ENCODE measurements at regions not wholly inside any gene's neighbourhood (a gene's known extent, or its start where the extent isn't known, plus 50 kb on each side); places are given as distances from the start of the nearest gene placed in this dataset.

DNA sequence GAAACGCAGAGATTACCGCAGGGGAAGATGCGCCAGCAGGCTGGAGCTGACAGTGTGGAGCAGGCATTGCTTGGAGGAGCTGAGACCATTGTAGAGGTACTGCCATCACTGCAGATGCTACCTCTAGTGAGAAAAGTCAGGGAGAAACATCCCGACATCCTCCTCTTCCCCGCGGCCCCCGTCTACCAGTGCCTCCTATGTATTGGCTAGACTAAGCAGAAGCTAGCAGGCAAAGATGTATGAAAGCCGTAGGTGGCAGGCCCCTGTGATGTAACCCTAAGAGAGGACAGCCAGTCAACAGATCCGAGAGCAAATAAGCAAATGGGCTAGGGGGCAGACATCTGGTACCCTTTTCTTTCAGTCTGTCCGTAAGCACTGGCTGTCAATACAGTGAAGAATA is 115.5 kb upstream of the ACTBL2 start:
- intact Hi-C loops (cut with micrococcal nuclease; ENCODE audit: unreplicated experiment) = no loop called here
- H3K4me3 ChIP-seq (ENCODE audit: low read depth in 2 of 2, low read length in 2 of 2) = no peak overlapping the region
- no peaks in the 10 kb centered on the region for H3K9me3 ChIP-seq (ENCODE audit: control insufficient read depth, insufficient read depth, low read depth, low read length)
- no peak for DNase-seq (ENCODE audit: low read depth, low spot score)
- H3K27ac ChIP-seq (ENCODE audit: low read length) = no peak overlapping the region
- in situ Hi-C loops (cut with HindIII; ENCODE audit: low pct_unique_long_range_greater_than_20kb, low sequenced_read_pairs) = no loop called here
- CTCF ChIA-PET = no interaction called here
- H3K4me1 ChIP-seq (ENCODE audit: control insufficient read depth, insufficient read depth, low read length) = peaks cover 2% of the 10 kb centered on the region; the same call in 1 of the 2 replicates
- no TSS peak for BruUV-seq (replicated peaks)
- no peak for ATAC-seq
- TF ChIP-seq TCF7L2 (IDR thresholded peaks at IDR 0.05; ENCODE audit: low read depth, low read length) (no peak), POLR2AphosphoS5 (IDR thresholded peaks at IDR 0.05; ENCODE audit: low read depth, low read length) (no peak), SIN3A (IDR thresholded peaks at IDR 0.05; ENCODE audit: borderline replicate concordance, insufficient read depth, low read depth, low read length) (no peak)
- TF ChIP-seq, protein P1, sequence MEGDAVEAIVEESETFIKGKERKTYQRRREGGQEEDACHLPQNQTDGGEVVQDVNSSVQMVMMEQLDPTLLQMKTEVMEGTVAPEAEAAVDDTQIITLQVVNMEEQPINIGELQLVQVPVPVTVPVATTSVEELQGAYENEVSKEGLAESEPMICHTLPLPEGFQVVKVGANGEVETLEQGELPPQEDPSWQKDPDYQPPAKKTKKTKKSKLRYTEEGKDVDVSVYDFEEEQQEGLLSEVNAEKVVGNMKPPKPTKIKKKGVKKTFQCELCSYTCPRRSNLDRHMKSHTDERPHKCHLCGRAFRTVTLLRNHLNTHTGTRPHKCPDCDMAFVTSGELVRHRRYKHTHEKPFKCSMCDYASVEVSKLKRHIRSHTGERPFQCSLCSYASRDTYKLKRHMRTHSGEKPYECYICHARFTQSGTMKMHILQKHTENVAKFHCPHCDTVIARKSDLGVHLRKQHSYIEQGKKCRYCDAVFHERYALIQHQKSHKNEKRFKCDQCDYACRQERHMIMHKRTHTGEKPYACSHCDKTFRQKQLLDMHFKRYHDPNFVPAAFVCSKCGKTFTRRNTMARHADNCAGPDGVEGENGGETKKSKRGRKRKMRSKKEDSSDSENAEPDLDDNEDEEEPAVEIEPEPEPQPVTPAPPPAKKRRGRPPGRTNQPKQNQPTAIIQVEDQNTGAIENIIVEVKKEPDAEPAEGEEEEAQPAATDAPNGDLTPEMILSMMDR (IDR thresholded peaks at IDR 0.05) = no peak
- TF ChIP-seq, protein P2, sequence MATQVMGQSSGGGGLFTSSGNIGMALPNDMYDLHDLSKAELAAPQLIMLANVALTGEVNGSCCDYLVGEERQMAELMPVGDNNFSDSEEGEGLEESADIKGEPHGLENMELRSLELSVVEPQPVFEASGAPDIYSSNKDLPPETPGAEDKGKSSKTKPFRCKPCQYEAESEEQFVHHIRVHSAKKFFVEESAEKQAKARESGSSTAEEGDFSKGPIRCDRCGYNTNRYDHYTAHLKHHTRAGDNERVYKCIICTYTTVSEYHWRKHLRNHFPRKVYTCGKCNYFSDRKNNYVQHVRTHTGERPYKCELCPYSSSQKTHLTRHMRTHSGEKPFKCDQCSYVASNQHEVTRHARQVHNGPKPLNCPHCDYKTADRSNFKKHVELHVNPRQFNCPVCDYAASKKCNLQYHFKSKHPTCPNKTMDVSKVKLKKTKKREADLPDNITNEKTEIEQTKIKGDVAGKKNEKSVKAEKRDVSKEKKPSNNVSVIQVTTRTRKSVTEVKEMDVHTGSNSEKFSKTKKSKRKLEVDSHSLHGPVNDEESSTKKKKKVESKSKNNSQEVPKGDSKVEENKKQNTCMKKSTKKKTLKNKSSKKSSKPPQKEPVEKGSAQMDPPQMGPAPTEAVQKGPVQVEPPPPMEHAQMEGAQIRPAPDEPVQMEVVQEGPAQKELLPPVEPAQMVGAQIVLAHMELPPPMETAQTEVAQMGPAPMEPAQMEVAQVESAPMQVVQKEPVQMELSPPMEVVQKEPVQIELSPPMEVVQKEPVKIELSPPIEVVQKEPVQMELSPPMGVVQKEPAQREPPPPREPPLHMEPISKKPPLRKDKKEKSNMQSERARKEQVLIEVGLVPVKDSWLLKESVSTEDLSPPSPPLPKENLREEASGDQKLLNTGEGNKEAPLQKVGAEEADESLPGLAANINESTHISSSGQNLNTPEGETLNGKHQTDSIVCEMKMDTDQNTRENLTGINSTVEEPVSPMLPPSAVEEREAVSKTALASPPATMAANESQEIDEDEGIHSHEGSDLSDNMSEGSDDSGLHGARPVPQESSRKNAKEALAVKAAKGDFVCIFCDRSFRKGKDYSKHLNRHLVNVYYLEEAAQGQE (IDR thresholded peaks at IDR 0.05; ENCODE audit: insufficient read depth in 1 of 2, low read depth in 2 of 2, low read length in 1 of 2) = no peak
- POLR2A ChIA-PET = no interaction called here
- H3K36me3 ChIP-seq (ENCODE audit: control insufficient read depth, insufficient read depth, low read length) = no peaks in the 10 kb centered on the region
- H3K27me3 ChIP-seq (ENCODE audit: control insufficient read depth, insufficient read depth, low read length) = no peaks in the 10 kb centered on the region

DNA sequence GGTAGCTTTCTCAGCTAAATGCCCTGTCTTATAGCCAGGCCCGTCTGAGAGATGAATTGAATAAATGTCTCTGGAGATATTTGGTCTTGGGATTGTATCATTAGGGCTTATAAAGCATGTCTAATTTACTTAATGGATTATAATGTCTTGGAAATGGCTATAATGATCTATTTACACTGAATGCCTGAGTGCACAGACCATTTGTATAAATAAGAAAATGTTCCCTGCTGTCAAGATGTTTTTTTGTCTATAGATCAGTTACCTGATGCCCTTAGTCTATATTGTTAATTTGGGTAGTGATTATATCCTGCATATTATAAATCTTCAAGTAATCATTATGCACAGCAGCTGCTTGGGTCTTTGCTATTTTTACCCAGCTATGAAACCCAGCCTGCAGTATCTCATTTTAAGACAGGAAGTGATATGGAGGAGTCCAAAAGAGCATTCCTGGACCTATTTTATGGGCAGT is 112.9 kb upstream of the ACTBL2 start:
- BruUV-seq (replicated peaks) = no TSS peak
- CTCF ChIA-PET = no interaction called here
- DNase-seq (ENCODE audit: low read depth, low spot score) (no peak), ATAC-seq (no peak)
- peaks cover 2% of the 10 kb centered on the region; the same call in 1 of the 2 replicates for H3K4me1 ChIP-seq (ENCODE audit: control insufficient read depth, insufficient read depth, low read length)
- intact Hi-C loops (cut with micrococcal nuclease; ENCODE audit: unreplicated experiment) = no loop called here
- in situ Hi-C loops (cut with HindIII; ENCODE audit: low pct_unique_long_range_greater_than_20kb, low sequenced_read_pairs) = no loop called here
- no peaks in the 10 kb centered on the region for H3K9me3 ChIP-seq (ENCODE audit: control insufficient read depth, insufficient read depth, low read depth, low read length)
- POLR2A ChIA-PET = no interaction called here
- no peak for TF ChIP-seq TCF7L2 (IDR thresholded peaks at IDR 0.05; ENCODE audit: low read depth, low read length)
- TF ChIP-seq, protein P1 (IDR thresholded peaks at IDR 0.05) = no peak
- no peak for TF ChIP-seq SIN3A (IDR thresholded peaks at IDR 0.05; ENCODE audit: borderline replicate concordance, insufficient read depth, low read depth, low read length)
- TF ChIP-seq POLR2AphosphoS5 (IDR thresholded peaks at IDR 0.05; ENCODE audit: low read depth, low read length) = no peak
- TF ChIP-seq, protein P2 (IDR thresholded peaks at IDR 0.05; ENCODE audit: insufficient read depth in 1 of 2, low read depth in 2 of 2, low read length in 1 of 2) = no peak
- no peak overlapping the region for H3K4me3 ChIP-seq (ENCODE audit: low read depth in 2 of 2, low read length in 2 of 2)
- H3K27me3 ChIP-seq (ENCODE audit: control insufficient read depth, insufficient read depth, low read length) = no peaks in the 10 kb centered on the region
- H3K27ac ChIP-seq (ENCODE audit: low read length) = no peak overlapping the region
- no peaks in the 10 kb centered on the region for H3K36me3 ChIP-seq (ENCODE audit: control insufficient read depth, insufficient read depth, low read length)

Data from Panc1 (cell line).